ENCODE measurements at regions not wholly inside any gene's neighbourhood (a gene's known extent, or its start where the extent isn't known, plus 50 kb on each side); places are given as distances from the start of the nearest gene placed in this dataset.

DNA sequence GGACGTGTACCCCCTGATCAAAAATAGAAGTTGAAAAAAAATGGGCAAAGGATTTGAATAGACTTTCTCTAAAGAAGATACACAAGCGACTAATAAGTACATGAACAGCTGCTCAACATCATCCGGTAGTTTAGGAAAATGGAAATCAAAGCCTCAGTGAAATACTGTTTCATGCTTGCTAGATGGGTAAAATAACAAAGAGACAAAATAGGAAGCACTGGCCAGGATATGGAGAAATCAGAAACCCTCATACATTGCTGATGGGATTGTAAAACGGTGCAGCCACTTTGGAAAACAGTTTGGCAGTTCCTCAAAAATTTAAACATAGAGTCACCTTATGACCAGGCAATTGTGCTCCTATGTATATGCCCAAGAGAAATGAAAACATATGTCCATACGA, 65.0 kb upstream of the SUB1 start:
- no peak for DNase-seq
- 20 to 39% (median 28%) methylated on average over 5 of the region's 5 CpGs for WGBS, 5 donors
- no peak overlapping the region for H3K4me3 ChIP-seq
- no peaks in the 10 kb centered on the region for H3K27me3 ChIP-seq (replicated peaks in 1 of 7)
- intact Hi-C loops (cut with DNase I; ENCODE audit: low total_unique reads) = no loop called here
- no peak overlapping the region for H3K27ac ChIP-seq
- H3K9me3 ChIP-seq = no peaks in the 10 kb centered on the region
- H3K4me1 ChIP-seq = peaks cover 0 to 19% (median 0%) of the 10 kb centered on the region in 6 donors
- TF ChIP-seq POLR2AphosphoS5 (IDR thresholded peaks at IDR 0.05) (no peak), POLR2A (IDR thresholded peaks at IDR 0.05) (no peak)
- TF ChIP-seq, protein P1, sequence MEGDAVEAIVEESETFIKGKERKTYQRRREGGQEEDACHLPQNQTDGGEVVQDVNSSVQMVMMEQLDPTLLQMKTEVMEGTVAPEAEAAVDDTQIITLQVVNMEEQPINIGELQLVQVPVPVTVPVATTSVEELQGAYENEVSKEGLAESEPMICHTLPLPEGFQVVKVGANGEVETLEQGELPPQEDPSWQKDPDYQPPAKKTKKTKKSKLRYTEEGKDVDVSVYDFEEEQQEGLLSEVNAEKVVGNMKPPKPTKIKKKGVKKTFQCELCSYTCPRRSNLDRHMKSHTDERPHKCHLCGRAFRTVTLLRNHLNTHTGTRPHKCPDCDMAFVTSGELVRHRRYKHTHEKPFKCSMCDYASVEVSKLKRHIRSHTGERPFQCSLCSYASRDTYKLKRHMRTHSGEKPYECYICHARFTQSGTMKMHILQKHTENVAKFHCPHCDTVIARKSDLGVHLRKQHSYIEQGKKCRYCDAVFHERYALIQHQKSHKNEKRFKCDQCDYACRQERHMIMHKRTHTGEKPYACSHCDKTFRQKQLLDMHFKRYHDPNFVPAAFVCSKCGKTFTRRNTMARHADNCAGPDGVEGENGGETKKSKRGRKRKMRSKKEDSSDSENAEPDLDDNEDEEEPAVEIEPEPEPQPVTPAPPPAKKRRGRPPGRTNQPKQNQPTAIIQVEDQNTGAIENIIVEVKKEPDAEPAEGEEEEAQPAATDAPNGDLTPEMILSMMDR (IDR thresholded peaks at IDR 0.05 in 8 of 11, conservative IDR thresholded peaks at IDR 0.05 in 3 of 11) = no peak
- H3K36me3 ChIP-seq = no peaks in the 10 kb centered on the region

DNA sequence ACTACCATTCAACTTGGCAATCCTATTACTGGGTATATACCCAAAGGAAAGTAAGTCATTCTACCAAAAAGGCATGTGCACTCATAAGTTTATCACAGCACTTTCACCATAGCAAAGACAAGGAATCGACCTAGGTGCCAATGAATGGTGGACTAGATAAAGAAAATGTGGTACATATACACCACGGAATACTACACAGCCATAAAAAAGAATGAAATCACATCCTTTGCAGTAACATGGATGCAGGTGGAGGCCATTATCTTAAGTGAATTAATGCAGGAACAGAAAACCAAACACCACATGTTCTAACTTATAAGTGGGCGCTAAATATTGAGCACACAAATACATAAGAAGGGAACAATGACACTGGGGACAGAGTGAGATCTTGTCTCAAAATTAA, 65.8 kb upstream of the SUB1 start:
- no peak for TF ChIP-seq POLR2A (IDR thresholded peaks at IDR 0.05)
- TF ChIP-seq POLR2AphosphoS5 (IDR thresholded peaks at IDR 0.05) = no peak
- TF ChIP-seq, protein P1 (IDR thresholded peaks at IDR 0.05 in 8 of 11, conservative IDR thresholded peaks at IDR 0.05 in 3 of 11) = no peak
- intact Hi-C loops (cut with DNase I; ENCODE audit: low total_unique reads) = no loop called here
- WGBS, 5 donors = 85 to 97% (median 90%) methylated on average over 3 of the region's 3 CpGs
- Histone ChIP-seq H3K27me3 (replicated peaks in 1 of 7) (no peaks in the 10 kb centered on the region), H3K36me3 (no peaks in the 10 kb centered on the region), H3K4me3 (no peak overlapping the region), H3K27ac (no peak overlapping the region), H3K4me1 (peaks cover 0 to 19% (median 0%) of the 10 kb centered on the region in 6 donors), H3K9me3 (no peaks in the 10 kb centered on the region)
- no peak for DNase-seq

DNA sequence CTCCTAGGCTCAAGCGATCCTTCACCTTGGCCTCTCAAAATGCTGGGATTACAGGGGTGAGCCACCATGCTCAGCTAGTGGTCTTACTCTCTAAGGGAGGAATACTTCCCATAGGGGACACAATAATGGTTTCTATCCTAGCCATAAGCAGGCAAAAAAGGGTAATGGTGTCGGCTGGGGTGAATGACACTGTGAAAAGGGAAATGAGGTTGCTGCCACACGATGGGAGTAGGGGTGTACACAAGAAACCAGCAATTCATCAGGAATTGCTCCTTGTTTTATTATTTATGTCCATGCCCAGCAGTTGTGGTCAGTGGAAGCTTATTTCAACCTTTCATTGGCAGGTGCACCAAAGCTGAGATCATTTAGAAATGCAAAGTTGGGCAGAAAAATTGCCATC, 70.3 kb upstream of the ZFR start:
- intact Hi-C loops (cut with DNase I; ENCODE audit: low total_unique reads) = no loop called here
- no peaks in the 10 kb centered on the region for H3K9me3 ChIP-seq
- WGBS, 5 donors = 46 to 60% (median 51%) methylated on average over 3 of the region's 3 CpGs
- no peaks in the 10 kb centered on the region for H3K27me3 ChIP-seq (replicated peaks in 1 of 7)
- H3K4me3 ChIP-seq = no peak overlapping the region
- TF ChIP-seq, protein P1 (IDR thresholded peaks at IDR 0.05 in 8 of 11, conservative IDR thresholded peaks at IDR 0.05 in 3 of 11) = no peak
- no peak for TF ChIP-seq POLR2AphosphoS5 (IDR thresholded peaks at IDR 0.05)
- TF ChIP-seq POLR2A (IDR thresholded peaks at IDR 0.05) = no peak
- H3K27ac ChIP-seq = no peak overlapping the region
- no peak for DNase-seq
- H3K36me3 ChIP-seq = no peaks in the 10 kb centered on the region
- no peaks in the 10 kb centered on the region for H3K4me1 ChIP-seq

DNA sequence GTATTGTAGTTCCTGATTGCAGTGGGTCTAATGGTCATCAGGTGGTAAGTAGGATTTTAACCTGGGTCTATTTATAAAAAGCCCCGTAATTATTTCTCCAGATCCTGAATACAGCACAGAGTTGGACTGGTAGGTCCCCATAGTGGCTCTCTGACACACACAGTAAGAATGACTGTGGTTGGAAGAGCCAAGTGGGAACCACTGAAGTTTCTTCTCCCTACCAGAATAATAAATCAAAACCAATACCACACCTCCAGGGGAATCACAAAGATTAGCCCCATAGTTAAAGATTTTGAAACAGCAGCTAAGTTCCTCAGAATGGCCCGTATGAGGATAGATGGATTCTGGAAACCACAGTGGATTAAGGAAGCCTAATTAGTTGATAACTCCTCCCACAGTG, 68.4 kb upstream of the ZFR start:
- DNase-seq = no peak
- Histone ChIP-seq H3K27me3 (replicated peaks in 1 of 7) (no peaks in the 10 kb centered on the region), H3K4me3 (no peak overlapping the region), H3K27ac (no peak overlapping the region), H3K4me1 (peaks cover 0 to 1% (median 0%) of the 10 kb centered on the region in 6 donors), H3K36me3 (no peaks in the 10 kb centered on the region), H3K9me3 (no peaks in the 10 kb centered on the region)
- 72 to 90% (median 77%) methylated on average over 2 of the region's 2 CpGs for WGBS, 5 donors
- intact Hi-C loops (cut with DNase I; ENCODE audit: low total_unique reads) = no loop called here
- TF ChIP-seq POLR2A (IDR thresholded peaks at IDR 0.05) = no peak
- TF ChIP-seq POLR2AphosphoS5 (IDR thresholded peaks at IDR 0.05) = no peak
- TF ChIP-seq, protein P1 (IDR thresholded peaks at IDR 0.05 in 8 of 11, conservative IDR thresholded peaks at IDR 0.05 in 3 of 11) = no peak
